Stimulated activated naive CD8-positive, alpha-beta T cell treated with anti-CD3 and anti-CD28 coated beads, Interleukin-15, amount 100 ng/mL, for 72 hours (primary cell): ENCODE measurements at regions not wholly inside any gene's neighbourhood (a gene's known extent, or its start where the extent isn't known, plus 50 kb on each side); places are given as distances from the start of the nearest gene placed in this dataset.
"Not testable (repeated sequence)": the region's sequence is repeated elsewhere in the genome, so short reads cannot be mapped to it uniquely, and the experiment has no call there.

ENCODE experiments used
- ATAC-seq: fragments of 150-1000 bp; cut with Tn5 transposase; 2 replicates; pipeline ENCODE4 v1.10.0; 2021; ENCODE audit warnings: mild to moderate bottlenecking, moderate library complexity
- DNase-seq, 2 donors: peaks; one replicate each; pipeline ENCODE4 v3.0.0; 2021 to 2022
- H3K27ac Mint-ChIP-seq, 2 donors: one replicate each; pipeline ENCODE4 v1.8.0; 2022; ENCODE audit warnings: mild to moderate bottlenecking in 2 of 2, mixed read lengths in 2 of 2, moderate library complexity in 2 of 2
- H3K27me3 Mint-ChIP-seq: one replicate; pipeline ENCODE4 v1.8.0; 2022; ENCODE audit warnings: mixed read lengths
- H3K4me1 Mint-ChIP-seq: one replicate; pipeline ENCODE4 v1.8.0; 2022; ENCODE audit warnings: mild to moderate bottlenecking, mixed read lengths
- H3K4me3 Mint-ChIP-seq, 2 donors: one replicate each; pipeline ENCODE4 v1.8.0; 2022; ENCODE audit warnings: mild to moderate bottlenecking in 2 of 2, mixed read lengths in 2 of 2, moderate library complexity in 1 of 2
- H3K9me3 Mint-ChIP-seq, 2 donors: one replicate each; pipeline ENCODE4 v1.8.0; 2022; ENCODE audit warnings: mixed read lengths in 2 of 2

DNA sequence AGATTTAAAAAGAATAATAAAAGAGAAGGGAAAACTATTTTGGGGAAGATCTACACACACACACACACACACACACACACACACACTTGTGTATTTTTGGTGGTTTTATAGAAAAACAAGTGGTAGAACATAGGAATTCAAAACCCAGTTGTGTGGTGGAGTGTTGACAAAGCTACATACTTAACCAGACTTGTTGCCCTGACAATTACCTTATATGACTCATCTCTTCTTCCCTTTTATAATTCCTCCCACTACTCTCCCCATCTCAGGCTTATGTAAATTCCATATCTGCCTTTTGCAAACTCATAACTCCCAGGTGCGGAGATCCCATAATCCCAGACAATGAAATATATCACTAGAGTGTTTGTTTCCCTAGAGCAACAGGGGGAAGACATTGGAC lies 873.7 kb downstream of the NXPH1 start:
- H3K4me3 Mint-ChIP-seq = no peak overlapping the region
- H3K4me1 Mint-ChIP-seq = no peaks in the 10 kb centered on the region
- DNase-seq = no peak
- no peaks in the 10 kb centered on the region for H3K9me3 Mint-ChIP-seq
- ATAC-seq = no peak
- H3K27ac Mint-ChIP-seq = no peak overlapping the region
- H3K27me3 Mint-ChIP-seq = no peaks in the 10 kb centered on the region

DNA sequence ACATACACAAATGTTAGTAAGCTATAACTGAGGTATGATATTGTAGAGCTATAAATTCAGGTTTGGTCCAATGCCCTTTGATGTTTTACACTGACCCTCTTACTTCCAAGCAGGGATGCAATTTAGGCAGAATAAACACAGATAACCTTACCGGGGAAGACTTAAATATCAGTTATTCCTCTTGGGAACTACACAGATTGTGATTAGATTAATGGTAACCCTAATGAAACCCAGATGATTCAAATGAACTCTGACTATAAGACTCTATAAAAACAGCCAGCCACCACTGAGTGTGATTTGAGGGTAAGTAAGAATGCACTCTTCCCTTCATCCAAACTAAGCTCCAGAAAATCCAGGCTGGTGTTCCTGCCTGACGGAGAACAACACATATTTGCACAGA lies 891.1 kb downstream of the NXPH1 start:
- Mint-ChIP-seq H3K27ac (no peak overlapping the region), H3K9me3 (peaks cover 9 to 20% of the 10 kb centered on the region in 2 donors), H3K4me1 (no peaks in the 10 kb centered on the region), H3K27me3 (no peaks in the 10 kb centered on the region), H3K4me3 (no peak overlapping the region)
- DNase-seq = no peak
- no peak for ATAC-seq

DNA sequence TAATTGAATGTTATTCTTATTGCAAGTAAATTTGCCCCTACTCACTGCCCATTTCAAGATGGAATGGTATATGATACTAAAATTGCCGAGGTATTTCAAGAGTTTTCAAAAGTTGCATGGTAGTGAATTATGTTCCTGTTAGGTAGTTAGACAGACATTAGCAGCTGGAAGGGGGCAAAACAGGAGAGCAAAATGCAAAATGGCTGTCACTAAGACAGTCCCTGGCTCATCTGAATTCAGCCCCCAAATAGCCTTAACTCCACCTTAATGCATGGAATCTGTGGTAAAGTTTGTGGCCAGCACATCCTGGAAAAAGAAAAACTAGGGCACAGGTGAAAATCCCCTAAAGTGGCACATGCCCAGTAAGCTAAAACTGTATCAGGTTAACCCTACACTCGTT lies 894.9 kb downstream of the NXPH1 start:
- ATAC-seq = no peak
- DNase-seq = no peak
- peaks cover 5 to 13% of the 10 kb centered on the region in 2 donors for H3K9me3 Mint-ChIP-seq
- no peaks in the 10 kb centered on the region for H3K27me3 Mint-ChIP-seq
- no peak overlapping the region for H3K4me3 Mint-ChIP-seq
- H3K27ac Mint-ChIP-seq = no peak overlapping the region
- no peaks in the 10 kb centered on the region for H3K4me1 Mint-ChIP-seq

DNA sequence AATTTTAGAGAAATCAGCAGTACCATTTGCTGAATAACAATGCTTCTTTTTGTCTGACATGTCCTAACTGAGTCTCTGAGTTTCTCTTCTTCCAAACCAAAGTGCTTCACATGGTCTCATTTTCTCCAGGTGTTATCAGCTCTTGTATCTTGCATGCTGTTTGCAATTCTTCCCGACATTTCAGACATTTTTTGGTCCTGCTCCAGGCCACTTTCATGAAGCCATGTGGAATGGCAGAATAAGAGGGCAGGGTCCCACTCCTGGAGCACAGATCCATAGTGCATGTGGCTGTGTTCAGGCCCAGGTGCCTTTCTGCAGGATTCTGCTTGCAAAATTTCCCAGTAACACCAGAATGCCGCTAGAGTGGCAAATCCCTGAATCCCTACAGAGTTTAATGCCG lies 916.2 kb downstream of the NXPH1 start:
- Mint-ChIP-seq H3K4me3 (no peak overlapping the region), H3K9me3 (peaks cover 0 to 4% of the 10 kb centered on the region in 2 donors), H3K27ac (no peak overlapping the region), H3K27me3 (no peaks in the 10 kb centered on the region), H3K4me1 (no peaks in the 10 kb centered on the region)
- DNase-seq (no peak), ATAC-seq (no peak)

DNA sequence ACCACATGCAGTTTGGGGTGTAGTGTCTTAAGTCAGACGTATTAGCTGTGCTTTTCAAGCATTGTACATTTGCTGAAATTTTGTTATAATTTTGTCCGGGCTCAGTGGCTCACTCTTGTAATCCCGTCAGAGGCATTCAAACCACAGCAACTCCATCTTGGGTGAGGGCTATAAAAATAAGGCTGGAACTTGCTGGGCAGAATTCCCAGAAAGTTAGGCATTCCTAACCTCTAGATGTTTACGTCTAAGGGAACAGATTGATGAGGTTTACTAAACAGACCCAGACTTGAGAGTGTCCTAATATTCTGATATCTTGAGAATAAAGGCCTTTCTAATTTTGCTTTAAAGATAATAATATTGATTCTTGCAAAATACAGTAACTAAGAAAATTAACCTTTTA lies 957.8 kb downstream of the NXPH1 start:
- no peak for DNase-seq
- H3K27me3 Mint-ChIP-seq = no peaks in the 10 kb centered on the region
- H3K27ac Mint-ChIP-seq = no peak overlapping the region
- peaks cover 14 to 23% of the 10 kb centered on the region in 2 donors for H3K9me3 Mint-ChIP-seq
- no peaks in the 10 kb centered on the region for H3K4me1 Mint-ChIP-seq
- no peak for ATAC-seq
- H3K4me3 Mint-ChIP-seq = no peak overlapping the region

DNA sequence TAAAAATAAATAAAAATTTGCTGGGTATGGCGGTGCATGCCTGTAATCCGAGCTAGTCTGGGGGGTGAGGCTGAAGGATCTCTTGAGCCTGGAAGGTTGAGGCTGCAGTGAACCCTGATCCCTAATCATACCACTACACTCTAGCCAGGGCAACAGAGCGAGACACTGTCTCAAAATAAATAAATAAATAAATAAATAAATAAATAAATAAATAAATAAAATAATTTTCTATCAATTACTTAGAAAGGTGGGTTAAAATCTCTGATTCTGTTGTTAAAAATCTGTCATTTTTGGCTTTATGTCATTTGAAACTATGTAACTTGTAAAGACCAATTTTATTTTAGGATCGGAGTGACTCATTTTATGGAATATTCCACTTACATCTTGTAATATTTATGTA lies 958.6 kb downstream of the NXPH1 start:
- no peak for ATAC-seq
- Mint-ChIP-seq H3K4me1 (no peaks in the 10 kb centered on the region), H3K27ac (no peak overlapping the region)

DNA sequence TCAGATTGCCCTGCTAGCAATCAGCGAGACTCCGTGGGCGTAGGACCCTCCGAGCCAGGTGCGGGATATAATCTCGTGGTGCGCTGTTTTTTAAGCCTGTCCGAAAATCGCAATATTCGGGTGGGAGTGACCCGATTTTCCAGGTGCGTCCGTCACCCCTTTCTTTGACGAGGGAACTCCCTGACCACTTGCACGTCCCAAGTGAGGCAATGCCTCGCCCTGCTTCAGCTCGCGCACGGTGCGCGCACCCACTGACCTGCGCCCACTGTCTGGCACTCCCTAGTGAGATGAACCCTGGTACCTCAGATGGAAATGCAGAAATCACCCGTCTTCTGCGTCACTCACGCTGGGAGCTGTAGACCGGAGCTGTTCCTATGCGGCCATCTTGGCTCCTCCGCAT lies 971.0 kb downstream of the NXPH1 start:
- not testable (repeated sequence) for DNase-seq, H3K9me3 Mint-ChIP-seq, H3K27ac Mint-ChIP-seq, H3K4me1 Mint-ChIP-seq, ATAC-seq, H3K4me3 Mint-ChIP-seq, H3K27me3 Mint-ChIP-seq

More for the DNA sequence above, 958.6 kb downstream of the NXPH1 start:
- Mint-ChIP-seq H3K4me3 (no peak overlapping the region), H3K27me3 (no peaks in the 10 kb centered on the region), H3K9me3 (peaks cover 14 to 15% of the 10 kb centered on the region in 2 donors)
- no peak for DNase-seq

DNA sequence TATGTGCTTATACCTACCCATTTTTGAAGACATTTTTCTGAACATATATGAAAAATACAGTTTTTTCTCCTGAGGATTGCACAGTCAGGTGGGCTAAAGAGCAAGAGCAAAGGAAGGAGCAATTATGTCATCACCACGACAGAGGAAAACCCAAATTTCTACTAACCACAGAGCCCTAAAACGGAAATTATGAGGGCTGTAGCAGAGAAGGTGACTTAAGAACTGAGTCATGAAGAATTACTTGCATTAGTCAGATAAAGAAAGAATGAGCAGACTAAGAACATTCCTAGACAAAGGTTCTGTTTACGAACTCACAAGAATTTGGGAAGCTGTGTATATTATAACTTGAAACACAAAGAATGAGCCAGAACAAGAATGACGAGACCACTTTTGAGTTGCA lies 974.4 kb downstream of the NXPH1 start:
- Mint-ChIP-seq H3K9me3 (peaks cover 0 to 5% of the 10 kb centered on the region in 2 donors), H3K4me1 (no peaks in the 10 kb centered on the region), H3K4me3 (no peak overlapping the region), H3K27ac (no peak overlapping the region), H3K27me3 (no peaks in the 10 kb centered on the region)
- no peak for ATAC-seq
- no peak for DNase-seq

DNA sequence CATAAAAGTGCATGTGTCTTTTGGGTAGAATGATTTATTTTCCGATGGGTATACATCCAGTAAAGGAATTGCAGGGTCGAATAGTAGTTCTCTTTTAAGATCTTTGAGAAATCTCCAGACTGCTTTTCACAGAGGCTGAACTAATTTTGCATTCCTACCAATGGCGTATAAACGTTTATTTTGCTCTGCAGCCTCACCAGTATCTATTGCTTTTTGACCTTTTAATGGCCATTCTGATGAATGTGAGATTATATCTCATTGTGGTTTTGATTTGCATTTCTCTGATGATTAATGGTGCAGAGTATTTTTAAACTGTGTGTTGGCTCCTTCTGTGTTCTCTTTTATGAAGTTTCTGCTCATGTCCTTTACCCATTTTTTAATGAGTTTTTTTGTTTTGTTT lies 1020.1 kb downstream of the NXPH1 start:
- Mint-ChIP-seq H3K4me1 (no peaks in the 10 kb centered on the region), H3K4me3 (no peak overlapping the region), H3K27ac (no peak overlapping the region), H3K27me3 (no peaks in the 10 kb centered on the region), H3K9me3 (peaks cover 10 to 15% of the 10 kb centered on the region in 2 donors)
- no peak for DNase-seq
- no peak for ATAC-seq

DNA sequence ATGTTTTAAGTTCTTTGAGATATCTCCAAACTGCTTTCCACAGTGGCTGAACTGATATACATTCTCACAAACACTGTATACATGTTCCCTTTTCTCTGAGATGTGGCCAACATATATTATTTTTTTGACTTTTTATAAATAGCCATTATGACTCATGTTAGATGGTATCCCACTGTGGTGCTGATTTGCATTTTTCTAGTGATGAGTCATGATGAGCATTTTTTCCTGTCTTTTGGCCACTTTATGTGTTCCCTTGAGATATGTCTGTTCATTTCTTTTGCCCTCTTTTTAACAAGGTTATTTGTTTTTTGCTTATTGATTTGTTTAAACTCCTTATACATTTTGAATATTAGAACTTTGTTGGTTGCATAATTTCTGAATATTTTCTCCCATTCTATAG lies 1055.1 kb downstream of the NXPH1 start:
- no peak for ATAC-seq
- H3K27ac Mint-ChIP-seq = no peak overlapping the region
- H3K4me3 Mint-ChIP-seq = no peak overlapping the region
- H3K27me3 Mint-ChIP-seq = no peaks in the 10 kb centered on the region
- peaks cover 0 to 25% of the 10 kb centered on the region in 2 donors for H3K9me3 Mint-ChIP-seq
- no peaks in the 10 kb centered on the region for H3K4me1 Mint-ChIP-seq
- DNase-seq = no peak

DNA sequence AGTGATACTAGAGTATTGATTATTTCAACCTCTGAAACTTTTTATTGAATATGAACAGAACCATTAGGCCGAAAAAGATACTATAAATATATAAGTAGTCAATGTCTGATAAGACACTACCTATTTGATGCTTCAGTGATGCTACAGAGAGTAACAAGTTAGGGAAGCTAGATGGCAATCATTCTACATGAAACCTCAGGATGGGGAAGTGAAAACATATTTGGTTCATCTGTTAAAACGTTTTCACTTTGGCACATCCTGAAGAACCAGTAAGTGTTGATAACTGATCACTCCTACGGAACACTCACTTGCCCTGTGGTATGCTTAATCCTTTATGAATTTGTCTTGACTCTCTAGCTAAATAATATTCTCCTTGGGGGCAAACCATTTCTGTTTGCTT lies 1064.9 kb downstream of the NXPH1 start:
- no peak overlapping the region for H3K4me3 Mint-ChIP-seq
- no peak for ATAC-seq
- H3K4me1 Mint-ChIP-seq = no peaks in the 10 kb centered on the region
- H3K27ac Mint-ChIP-seq = no peak overlapping the region
- H3K9me3 Mint-ChIP-seq = peaks cover 0 to 14% of the 10 kb centered on the region in 2 donors
- no peak for DNase-seq
- H3K27me3 Mint-ChIP-seq = no peaks in the 10 kb centered on the region

DNA sequence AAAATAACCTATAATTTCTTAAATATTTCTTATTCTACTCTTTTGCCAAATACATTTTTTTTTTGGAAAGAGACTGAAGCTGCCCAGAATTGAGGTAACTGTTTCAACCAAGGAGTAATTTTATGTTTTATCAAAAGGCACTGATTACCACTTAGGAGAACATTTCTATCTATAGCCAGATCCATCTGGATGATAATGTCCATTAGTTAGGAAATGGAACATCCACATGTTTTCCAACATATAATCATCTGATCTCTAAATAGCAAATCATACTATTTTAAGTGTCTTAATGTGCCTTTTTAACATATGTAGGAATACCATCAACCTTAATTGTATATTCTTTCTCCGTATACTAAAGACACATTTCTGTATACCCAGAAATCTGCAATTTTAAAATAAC lies 1068.9 kb downstream of the NXPH1 start:
- no peak overlapping the region for H3K27ac Mint-ChIP-seq
- peaks cover 0 to 8% of the 10 kb centered on the region in 2 donors for H3K9me3 Mint-ChIP-seq
- no peaks in the 10 kb centered on the region for H3K4me1 Mint-ChIP-seq
- no peak for DNase-seq
- no peaks in the 10 kb centered on the region for H3K27me3 Mint-ChIP-seq
- ATAC-seq = no peak
- H3K4me3 Mint-ChIP-seq = no peak overlapping the region

DNA sequence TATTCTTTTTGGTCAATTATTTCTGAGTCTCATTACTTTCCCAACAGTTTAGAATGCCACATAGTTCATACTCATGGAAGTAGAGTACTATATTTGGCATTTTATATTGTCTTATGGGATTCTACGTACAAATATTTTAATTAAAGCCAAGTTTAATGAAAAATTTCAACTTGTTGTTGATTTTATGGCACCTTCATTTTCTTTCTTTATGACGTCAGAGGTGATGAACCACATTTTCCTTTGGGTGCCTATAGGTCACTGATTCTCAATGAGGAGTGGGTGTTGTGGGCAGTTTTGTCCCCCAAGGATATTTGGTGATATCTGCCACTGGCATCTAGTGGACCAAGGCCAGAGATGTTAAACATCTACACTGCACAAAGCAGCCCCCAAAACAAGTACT lies 1071.3 kb downstream of the NXPH1 start:
- ATAC-seq (no peak), DNase-seq (no peak)
- H3K27ac Mint-ChIP-seq = no peak overlapping the region
- H3K9me3 Mint-ChIP-seq = peaks cover 0 to 3% of the 10 kb centered on the region in 2 donors
- H3K27me3 Mint-ChIP-seq = no peaks in the 10 kb centered on the region
- no peaks in the 10 kb centered on the region for H3K4me1 Mint-ChIP-seq
- no peak overlapping the region for H3K4me3 Mint-ChIP-seq

DNA sequence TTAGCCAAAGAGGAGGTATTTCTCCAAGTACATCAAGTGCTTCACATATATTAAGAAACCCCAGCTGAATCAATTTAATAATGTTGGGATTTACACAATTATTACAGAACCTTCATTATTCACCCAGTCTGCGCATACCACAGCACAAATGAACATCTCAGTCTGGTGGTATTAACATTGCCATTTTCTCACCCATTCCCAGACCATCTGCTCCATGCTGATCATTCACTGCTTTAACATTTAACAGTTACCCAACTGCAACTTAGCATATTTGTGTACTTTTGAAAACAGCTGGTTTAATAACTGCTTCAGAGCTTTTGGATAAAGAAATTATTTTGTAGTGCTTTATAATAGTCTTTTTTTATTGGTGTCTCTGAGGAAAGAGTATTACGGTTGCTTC lies 1072.1 kb downstream of the NXPH1 start:
- no peak overlapping the region for H3K27ac Mint-ChIP-seq
- H3K27me3 Mint-ChIP-seq = no peaks in the 10 kb centered on the region
- no peak overlapping the region for H3K4me3 Mint-ChIP-seq
- DNase-seq (no peak), ATAC-seq (no peak)
- no peaks in the 10 kb centered on the region for H3K9me3 Mint-ChIP-seq
- H3K4me1 Mint-ChIP-seq = no peaks in the 10 kb centered on the region

DNA sequence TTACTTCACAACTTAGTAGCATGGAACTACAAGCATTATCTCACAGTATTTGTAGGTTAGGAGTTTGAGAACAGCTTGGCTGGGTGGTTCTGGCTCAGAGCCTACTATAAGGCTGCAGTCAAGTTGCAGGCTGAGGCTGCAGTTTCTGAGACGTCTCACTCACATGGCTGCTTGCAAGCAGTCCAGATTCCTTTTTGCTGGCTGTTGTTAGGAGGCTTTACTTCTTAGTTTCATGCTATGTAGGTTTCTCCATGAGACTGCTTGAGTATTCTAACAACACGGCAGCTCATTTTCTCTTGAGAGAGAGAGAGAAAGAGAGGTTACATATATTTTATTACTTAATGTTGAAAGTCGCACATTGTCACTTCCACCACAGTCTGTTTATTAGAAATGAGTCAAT lies 1073.9 kb downstream of the NXPH1 start:
- H3K9me3 Mint-ChIP-seq = no peaks in the 10 kb centered on the region
- no peak overlapping the region for H3K4me3 Mint-ChIP-seq
- no peak for DNase-seq
- no peak for ATAC-seq
- H3K4me1 Mint-ChIP-seq = no peaks in the 10 kb centered on the region
- no peaks in the 10 kb centered on the region for H3K27me3 Mint-ChIP-seq
- no peak overlapping the region for H3K27ac Mint-ChIP-seq

DNA sequence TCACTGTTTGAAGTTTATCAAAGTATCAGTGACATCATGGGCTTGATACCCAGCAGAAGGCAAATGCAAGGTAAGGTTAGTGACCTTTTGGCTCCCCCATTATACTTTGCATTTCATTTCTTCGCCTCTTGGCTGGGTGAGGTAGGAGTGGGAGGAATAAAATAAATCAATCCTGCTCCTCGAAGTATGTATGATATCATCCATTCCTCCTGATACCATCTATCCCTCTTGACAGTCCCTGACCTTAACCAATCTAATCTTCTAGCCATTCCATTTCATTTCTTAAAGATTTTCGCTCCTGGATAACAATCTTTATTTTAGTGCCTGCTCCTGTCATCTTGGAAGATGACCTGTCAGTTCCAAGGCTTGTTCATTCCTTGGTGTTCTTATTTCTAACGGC lies 1083.3 kb downstream of the NXPH1 start:
- no peak overlapping the region for H3K4me3 Mint-ChIP-seq
- ATAC-seq = no peak
- peaks cover 0 to 12% of the 10 kb centered on the region in 2 donors for H3K9me3 Mint-ChIP-seq
- H3K27ac Mint-ChIP-seq = no peak overlapping the region
- H3K27me3 Mint-ChIP-seq = no peaks in the 10 kb centered on the region
- DNase-seq = no peak
- H3K4me1 Mint-ChIP-seq = no peaks in the 10 kb centered on the region

DNA sequence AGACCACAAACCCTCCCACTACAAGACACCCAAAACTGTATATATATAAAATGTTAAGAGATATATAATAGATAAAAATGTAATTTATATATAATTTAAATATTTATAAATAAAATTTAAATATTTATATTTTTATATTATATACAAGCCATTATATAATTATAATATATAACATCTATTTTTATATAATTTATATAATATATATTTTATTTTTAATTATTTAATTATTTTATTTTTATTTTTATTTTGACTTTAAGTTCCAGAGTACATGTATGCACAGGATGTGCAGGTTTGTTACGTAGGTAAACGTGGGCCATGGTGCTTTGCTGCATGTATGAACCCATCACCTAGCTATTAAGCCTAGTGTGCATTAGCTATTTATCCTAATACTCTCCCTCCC lies 1090.2 kb downstream of the NXPH1 start:
- no peak overlapping the region for H3K4me3 Mint-ChIP-seq
- no peak overlapping the region for H3K27ac Mint-ChIP-seq

DNA sequence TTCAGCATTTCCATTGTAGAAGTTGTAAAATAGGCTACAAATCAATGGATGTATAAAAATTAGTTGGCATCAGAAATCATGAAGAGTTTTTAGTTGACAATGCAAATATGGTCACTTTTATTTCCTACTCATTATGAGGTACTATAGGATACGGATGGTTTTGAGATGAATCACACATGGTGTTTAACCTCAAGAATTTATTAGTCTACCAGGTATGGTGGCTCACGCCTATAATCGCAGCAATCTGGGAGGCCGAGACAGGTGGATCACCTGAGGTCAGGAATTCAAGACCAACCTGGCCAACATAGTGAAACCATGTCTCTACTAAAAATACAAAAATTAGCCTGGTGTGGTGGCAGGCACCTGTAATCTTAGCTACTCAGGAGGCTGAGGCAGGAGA lies 1119.0 kb downstream of the NXPH1 start:
- H3K27me3 Mint-ChIP-seq, DNase-seq, H3K27ac Mint-ChIP-seq, H3K9me3 Mint-ChIP-seq, H3K4me1 Mint-ChIP-seq, ATAC-seq, H3K4me3 Mint-ChIP-seq: not testable (repeated sequence)

More for the DNA sequence above, 1090.2 kb downstream of the NXPH1 start:
- no peak for ATAC-seq
- Mint-ChIP-seq H3K4me1 (no peaks in the 10 kb centered on the region), H3K9me3 (no peaks in the 10 kb centered on the region), H3K27me3 (no peaks in the 10 kb centered on the region)
- no peak for DNase-seq
